HG03571 (cell line): ENCODE measurements at regions not wholly inside any gene's neighbourhood (a gene's known extent, or its start where the extent isn't known, plus 50 kb on each side); places are given as distances from the start of the nearest gene placed in this dataset.

Experiments
- ATAC-seq: cut with Tn5 transposase; IDR thresholded peaks from one replicate; pipeline ENCODE4 v1.9.1; 2021; ENCODE audit not compliant: unreplicated experiment

DNA sequence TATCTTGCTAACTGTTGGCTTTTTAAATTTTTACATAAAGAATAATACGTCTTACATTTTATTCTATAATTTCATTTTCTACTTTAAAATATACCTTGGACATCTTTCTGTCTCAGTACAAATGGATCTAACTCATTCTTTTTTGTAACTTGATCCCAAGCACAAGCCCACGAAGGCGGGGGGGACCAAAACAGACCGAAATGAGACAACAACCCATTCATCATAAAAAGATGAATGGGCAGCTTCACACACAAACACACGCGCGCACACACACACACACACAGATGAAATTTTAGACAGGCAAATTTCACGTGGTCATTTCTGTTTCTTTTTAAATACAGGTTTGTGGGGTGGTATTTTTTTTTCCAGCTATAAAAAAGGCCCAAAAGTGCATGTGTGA, 271.3 kb upstream of the TOPAZ1 start:
- no peak for ATAC-seq

DNA sequence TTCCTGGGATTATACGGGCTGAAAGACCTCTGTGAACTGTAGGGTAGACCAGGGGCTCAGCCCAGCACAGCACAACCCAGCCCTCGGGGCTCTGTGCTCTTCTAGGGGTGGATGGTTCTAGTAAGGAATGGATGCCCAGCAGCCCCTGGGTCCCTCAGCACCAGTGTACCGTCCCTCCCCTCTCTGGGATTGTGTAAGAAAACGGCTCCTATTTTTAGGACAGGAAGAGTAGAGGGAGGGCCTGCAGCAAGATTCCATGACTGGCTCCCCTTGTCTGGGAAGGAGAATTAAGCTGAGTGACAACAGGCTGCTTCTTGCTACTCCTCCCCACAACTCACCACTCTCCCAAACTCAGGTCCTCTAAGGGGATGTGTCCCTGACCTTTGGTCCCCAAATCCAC, 270.8 kb upstream of the TOPAZ1 start:
- ATAC-seq: no peak

DNA sequence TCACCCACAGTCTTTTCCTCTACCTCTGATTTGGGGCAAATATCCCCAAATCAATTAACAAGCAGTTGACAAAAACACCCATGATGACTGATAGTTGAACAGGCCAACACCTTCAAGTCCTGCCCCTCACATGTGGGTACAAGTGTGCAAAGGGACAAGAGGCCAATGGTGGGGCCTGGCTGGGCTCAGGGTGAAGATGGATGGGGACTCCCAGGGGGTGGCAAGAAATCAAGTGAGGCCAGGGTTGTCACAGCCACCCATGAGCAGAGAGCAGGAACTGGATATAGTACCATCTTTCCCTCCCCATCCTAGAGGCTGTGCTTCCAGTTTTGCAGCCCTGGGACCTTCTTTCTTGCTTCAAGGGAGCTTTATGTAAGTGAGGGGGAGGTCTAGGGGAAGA, 270.2 kb upstream of the TOPAZ1 start:
- ATAC-seq: no peak

DNA sequence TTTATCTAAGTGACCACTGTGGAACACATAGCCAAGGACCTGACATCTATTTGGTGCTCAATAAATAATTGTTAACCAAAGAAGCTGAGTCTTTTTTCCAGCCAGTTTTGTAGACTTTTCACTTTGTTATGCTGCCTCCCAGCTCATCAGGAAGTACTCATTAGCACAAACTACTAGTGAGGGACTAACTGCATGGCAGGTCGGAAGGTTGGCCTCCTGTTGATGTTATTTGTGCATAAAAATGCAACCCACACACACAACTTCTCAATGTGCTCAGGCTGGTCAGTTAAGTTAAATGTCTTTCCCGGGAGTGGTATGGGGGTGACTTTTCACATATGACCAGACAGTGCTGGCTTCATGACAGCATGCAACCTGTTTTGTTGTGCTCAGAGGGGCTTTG, 263.0 kb upstream of the TOPAZ1 start:
- ATAC-seq: no peak

DNA sequence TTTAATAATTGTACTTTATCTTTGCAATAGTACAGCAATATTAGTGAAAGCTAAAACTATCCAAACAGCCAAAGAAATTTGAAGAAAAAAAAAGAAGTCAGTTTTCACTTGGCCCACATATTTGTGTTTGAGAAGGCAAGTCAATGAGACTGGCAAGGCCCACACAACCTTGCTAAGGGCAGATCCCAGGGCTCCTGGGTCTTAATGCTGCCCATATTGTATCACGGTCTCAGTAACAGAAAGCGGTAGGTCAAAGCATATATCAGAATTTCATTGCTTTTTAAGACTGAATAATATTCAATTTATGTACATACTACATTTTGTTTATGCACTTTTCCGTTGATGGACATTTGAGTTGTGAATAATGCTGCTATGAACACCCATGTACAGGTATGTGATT, 262.0 kb upstream of the TOPAZ1 start:
- ATAC-seq: no peak

DNA sequence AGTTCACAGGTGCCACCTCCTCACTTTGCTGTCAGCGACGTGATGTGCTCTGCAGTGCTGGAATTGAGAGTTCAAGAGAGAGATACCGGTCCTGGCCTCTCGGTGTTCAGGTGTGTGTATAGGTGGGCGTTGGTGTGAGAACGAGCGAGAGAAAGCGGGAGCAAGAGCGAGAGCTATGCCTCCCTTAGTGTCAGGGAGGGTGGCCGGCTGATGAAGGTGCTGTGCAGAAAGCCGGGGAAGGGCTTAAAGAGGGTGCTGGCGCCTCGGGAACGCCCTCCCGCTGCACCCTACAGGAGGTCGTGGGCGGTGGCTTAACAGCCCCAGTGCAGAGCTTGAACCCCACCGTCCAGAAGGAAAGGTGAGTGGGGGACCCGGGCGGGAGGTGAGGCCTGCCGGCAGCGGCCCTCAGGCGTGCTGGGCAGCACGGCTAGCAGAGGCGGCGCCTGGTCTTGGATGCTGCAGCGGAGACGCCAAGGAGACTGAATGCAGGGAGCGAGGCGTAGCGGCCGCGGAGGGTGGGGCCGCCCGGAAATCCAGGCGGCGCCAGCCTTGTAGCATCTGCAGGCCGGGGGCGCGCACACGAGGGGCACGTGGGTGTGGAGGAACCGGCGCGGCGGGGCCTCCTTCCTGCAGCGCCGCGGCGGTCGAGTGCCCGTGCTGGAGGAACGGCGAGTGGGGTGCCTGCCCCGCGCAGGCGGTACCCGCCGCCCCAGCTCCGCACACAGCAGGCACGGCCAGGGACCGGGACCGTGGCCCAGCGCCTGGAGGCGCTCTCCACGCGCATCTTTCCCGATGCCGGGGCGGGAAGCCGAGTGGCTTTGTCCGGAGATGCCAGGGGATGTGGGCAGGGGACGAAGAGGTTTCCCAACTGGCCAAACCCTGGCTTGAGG, 246.8 kb upstream of the TOPAZ1 start:
- ATAC-seq: no peak

DNA sequence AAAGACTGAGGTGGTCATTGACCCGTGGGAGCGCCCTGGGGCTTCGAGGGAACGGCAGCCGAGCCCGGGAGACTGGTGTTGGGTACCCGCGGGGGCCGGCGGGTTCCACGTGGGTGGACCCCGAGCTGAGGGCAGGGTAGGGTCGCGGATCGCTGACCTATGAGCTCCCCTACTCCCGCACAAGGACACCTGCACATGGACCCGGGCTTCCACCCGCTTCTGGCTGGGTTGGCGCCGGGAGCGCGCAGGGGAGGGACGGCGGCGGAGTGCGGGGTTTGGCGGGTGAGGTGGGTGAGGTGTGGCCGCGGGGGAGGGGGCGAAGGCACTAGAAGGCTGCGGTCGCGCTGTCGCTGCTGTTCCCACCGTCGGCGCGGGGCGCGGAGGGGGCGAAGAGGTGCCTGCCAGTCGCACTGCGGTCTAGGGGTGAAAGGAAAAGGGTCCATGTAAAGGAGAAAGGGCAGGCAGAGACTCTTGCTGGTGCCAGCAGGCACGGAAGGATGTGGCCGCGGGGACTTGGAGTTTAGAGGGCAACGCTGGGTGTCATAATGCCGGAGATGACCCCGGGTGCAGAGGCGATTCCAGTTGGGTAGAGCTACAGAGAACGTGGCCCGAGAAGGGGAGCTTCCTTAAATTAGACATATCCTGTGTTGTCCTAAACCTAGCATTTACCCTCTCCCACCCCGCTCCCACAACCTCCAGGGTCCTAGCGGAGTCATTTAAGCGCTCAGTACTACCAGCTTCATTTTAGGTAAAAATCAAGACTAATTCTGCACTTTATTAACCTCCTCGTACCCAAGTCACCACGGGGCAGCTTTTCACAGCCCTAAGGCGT, 245.9 kb upstream of the TOPAZ1 start:
- no peak for ATAC-seq

DNA sequence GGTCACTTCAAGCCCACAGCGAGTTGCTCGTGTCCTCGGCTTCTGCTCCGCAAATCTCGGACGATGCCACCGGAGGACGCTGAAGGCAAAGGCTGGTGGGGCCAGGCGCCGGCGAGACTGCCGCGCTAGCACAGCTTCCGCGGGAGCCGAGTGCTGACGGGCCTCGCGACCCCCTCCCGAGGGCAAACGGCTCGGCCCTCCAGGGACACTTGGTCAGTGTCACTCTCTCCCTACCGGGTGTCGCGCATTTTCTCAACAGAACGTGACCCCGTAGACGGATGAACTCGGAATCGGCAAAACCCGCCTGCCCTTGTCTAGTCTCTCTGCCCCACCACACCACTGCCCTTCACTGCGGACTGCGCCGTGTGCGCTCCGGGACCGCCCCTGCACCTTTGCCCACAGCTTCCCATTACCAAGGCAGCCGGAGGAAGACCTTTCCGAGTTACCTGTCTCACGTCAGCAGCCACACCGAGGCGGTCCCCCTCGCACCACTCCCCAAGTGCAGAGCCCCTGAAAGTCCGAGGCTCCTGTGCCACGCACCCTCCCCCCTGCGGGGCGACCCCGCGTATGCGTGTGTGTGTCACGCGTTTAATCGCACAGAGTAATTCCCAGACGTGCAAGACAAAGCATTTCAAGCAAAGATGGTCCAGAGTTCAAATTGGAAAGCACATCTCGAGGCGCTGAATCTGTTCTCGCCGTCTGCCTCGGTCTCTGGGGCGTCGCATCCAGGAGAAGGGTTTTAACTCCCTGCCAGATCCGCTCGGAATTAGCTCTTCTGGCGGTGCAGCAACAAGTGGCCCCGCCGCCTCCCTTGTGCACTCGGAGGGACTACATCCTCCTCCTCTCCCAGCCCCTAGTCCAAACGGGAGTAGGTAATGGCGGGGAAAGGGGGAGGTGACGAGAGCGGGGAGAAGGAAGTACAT, 245.0 kb upstream of the TOPAZ1 start:
- no peak for ATAC-seq

DNA sequence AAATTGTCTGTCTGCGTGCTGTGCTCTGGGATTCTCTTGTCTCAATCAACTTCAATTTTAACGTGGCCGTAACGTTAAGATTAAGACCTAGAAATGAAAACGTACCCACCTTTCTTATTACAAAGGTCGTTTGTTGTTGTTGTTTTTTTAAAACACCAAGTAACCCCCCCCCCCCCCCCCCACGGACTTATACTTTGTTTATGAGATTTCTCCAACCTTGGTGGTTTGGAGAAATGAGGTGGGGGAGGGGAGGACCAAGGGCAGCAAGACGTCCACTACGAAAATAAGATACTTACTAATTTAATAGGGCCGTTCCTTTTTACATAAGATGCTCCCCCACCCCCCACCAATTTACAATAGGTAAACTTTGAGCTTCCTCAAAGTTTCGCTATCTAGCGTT, 244.4 kb upstream of the TOPAZ1 start:
- ATAC-seq: no peak

DNA sequence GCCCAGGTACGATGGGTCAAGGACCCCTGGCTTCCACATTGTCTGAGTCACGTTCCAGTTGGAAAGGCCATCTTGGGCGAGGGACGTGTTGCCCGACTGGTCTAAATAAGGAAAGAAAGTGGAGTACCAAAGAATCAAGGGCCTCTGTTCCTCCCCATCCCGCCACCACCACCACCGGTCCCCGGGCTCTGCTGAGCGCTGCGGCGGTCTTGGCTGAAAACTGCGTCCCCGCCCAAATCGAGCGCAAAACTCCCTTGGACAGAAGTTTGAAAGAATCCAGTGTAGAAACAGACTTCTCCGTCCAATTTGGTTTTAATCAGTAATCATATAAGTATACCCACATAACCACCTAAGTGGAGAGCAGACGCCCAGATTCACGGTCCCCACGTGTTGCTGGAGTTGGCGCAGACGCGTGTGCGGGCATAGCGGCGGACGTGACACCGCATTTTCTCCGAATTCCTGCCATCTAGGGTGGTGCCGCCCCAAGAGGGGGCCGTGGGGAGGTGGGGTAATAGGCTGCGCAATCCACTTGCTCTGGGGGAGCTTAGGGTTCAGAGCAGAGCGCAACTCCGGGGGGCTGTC, 243.8 kb upstream of the TOPAZ1 start:
- no peak for ATAC-seq

DNA sequence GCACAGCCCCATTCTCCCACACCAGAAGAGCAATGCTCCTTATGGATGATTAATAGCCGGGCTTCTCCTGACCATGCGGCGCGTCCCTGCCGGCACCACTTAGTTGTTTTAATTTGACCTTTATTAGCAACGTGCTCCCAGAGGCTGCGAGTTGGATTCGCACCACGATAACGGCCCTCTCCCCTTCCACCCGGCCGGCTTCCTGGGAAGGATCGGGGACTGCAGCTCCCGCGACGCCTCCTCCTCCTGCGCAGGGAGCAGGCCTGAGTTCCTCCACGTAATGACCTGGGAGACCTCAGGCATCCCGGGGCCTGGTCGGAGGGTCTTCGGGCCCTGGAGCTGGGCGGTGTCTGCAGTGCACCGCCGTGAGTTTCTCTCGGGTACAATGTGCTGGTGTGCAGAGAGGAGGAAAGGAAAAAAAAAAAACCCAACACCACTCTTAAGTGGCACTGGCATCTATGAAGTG, 243.3 kb upstream of the TOPAZ1 start:
- ATAC-seq: no peak

DNA sequence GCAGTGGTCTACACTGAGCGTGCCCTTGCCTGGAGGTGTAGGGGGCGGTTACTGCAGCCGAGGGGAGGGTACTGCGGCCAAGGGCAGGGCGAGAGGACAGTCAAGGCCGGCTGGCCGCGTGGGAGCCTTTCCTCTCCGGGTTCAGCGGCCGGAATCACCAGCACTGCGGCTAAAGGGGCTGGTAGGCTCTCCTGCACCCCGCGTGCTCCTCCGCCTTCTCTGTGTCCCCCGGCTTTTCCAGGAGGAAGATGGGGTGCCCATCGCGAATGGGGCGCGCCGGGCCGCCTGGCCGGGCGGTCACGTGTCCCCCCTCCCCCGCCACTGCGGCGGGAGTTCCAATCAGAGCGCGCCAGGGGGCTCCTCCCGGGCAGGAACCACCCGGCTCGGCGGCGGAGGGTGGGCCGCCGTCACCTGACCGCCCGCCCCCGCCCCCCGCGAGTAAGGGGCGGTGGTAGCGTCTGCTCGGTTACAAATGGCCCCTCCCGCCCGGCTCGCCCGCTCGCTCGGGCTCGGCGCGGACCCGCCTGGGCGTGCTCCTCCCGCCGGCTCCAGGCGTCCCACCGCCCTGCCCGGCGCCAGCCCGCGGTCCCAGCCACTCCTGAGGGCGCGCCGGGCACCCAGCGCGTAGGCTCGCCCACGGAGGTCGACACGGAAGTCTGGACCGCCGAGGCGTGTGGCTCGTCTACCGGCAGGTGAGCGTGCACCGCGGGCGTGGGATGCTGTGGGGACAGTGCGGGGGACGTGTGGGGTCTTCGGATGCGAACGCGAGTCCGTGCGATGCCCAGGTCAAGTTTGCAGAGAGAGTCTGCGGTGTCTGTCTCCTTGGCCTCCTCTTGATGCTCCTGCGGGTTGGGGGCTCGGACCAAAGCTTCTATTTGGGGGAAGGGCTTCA, 242.6 kb upstream of the TOPAZ1 start:
- peak; percentile 49 for ATAC-seq

DNA sequence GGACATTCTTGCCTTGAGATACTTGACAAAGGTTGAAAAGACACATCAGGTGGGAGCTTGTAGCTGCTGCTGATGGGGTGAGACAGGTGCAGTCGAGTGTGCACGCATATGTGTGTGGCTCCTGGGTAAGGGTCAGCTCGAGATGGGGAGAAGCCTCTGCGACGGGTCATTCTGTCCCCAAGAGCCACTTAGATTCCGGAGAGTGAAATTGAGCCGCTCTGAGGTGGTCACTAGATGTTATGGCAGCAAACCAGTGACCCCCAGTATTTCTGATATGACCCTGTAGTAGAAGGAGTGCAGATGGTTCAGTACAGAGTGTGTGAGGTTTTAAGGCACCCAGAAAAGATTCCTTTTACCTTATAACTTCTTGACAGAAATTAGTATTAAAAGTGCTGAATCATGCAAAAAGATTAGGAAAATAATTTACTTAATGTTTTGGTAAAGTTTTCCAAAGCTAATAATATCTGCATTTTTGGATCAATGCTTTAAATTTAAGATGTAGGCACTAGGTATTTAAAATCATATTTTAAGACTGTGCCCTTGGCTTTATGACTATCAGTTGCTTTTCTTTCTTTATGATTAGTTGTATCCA, 241.9 kb upstream of the TOPAZ1 start:
- no peak for ATAC-seq

DNA sequence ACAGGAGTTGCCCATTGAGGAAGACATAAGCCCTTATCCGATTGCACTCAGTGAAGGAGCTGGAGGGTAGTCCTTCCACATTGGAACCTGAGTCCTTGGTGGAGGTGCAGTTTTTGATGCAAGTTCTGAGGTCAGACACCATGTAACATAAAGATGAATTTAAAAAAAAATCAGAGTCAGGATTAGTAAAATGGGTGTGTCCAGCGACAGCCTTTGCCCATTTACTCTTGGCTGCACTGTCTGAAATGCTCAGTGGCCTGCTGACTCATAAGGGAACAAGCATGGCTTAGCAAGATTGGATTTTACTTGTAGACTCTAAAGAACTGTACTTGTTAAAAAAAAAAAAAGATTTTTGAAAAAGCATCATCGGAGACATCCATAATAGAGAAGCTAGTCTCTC, 241.1 kb upstream of the TOPAZ1 start:
- ATAC-seq: no peak

DNA sequence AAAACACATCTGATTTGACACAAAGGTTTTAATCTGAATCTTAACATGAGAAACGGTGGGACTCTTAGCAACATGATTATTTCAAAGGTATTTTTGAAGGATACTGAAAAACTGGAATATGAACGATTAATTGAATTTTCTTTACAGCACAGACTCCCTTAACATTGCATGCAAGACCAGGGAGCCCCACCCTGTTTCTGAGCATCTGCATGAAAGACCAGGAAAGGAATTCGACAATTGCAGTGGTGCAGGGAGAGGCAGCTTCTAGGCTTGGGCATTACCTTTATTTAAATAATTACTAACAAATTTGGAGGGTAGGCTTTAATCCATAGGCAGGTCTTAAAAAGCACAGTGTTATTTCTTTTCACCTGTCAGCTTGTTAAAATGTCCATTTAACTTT, 240.6 kb upstream of the TOPAZ1 start:
- ATAC-seq: no peak

DNA sequence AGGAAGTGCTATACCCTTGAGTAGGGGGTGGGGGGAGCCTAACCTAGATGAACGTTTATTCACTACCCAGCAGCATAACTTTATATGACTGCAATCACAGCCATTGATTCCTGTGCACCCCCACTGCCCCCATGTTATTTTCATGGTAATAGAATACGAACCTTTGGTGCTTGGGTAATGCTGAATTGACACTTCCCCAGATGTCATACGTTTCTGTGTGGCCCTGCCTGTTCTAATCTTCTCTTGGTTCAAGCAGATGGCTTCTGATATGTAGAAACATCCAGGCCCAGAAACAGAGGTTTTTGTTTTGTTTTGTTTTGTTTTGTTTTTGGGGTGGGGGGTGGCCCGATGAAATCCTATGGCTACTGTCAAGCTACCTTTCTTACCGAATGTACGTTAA, 237.9 kb upstream of the TOPAZ1 start:
- ATAC-seq: no peak

DNA sequence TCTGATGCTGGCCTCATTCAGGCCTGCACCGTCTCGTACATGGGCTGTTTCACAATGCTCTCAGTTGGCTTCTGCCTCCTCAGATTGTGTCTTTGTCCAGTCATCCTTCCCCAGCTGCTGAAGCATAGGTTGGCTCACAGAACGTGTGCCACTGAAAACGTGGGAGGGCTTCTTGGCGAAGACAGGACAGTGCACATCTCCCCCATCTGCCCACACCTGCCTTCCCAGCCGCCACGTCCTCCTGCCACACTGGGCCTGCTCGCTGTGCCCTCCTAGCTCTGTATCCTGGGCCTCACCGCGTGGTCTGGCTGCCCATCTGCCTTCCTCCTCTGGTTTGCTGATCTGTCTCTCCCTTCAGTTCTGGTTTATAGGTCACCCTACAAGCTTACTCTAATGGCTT, 230.0 kb upstream of the TOPAZ1 start:
- no peak for ATAC-seq

DNA sequence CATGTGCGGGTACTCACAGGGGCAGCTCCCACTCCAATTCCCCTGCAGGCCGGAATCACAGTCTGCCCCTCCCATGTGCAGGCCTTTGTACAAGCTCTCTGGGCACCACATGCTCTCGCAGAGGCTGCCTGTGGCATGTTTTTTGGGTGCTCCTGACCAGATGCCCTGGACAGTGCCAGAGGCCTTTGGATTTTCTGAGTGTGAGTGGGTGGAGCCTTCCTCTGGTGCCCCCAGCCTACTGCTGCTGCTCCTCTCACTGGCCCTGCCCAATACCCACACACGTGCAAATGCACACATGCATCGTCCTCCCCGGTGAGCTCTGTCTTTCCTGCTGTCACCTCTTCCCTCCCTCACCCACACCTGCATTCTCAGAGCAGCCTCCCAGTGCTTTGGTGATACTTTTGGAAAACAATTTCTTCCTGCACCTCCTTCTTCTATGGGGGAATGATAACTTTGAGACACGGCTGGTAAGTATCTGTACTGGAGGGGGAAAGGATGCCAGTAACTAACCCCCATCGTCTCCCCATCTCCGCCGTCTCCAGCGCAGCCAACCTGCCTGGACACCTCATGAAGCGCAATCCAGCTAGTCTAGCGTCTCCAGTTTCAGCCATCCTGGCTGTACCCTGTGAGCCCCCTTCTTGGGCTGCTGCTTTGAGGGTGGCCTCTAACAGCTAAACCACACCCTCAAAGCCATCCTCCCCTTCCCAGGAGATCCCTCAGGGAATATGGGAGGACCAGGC, 229.4 kb upstream of the TOPAZ1 start:
- no peak for ATAC-seq

DNA sequence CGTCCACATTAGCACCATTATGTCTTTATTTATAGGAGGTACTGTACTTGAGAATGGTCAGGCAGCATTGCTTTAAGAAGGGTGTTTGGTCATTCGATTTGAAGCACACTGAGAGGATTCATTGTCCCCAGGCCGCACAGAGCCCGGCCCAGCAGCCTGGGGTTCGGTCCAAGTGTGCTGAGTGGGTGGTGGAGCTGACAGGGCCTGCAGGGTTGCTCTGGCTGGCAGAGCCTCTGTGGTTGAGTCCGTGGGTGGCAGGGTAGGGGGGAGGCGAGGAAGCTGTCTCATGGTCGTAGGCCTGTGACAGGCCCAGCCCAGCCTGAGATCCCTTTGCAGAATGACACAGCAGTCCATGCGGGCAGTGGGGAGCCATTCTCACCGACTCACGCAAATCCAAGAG, 227.7 kb upstream of the TOPAZ1 start:
- no peak for ATAC-seq
